IMR-90 (cell line): ENCODE measurements at regions not wholly inside any gene's neighbourhood (a gene's known extent, or its start where the extent isn't known, plus 50 kb on each side); places are given as distances from the start of the nearest gene placed in this dataset.
"Not testable (repeated sequence)": the region's sequence is repeated elsewhere in the genome, so short reads cannot be mapped to it uniquely, and the experiment has no call there.

ENCODE experiments used
- ATAC-seq: fragments of 200-7000 bp; cut with Tn5 transposase; 2 replicates; pipeline ENCODE4 v1.9.1; 2020; ENCODE audit warnings: low read depth, mild to moderate bottlenecking, moderate library complexity
- BruUV-seq: library from RNA; stranded (reverse); fragments of 400-500 nt; replicated peaks from 2 replicates; lab custom pipeline; 2021; lab: Mats Ljungman, UMichigan
- CTCF ChIA-PET: fragments of 300-600 bp; formaldehyde crosslinking; extraction: SDS; loops from one replicate; lab custom pipeline; 2021; ENCODE audit warnings: antibody characterized with exemption; lab: Yijun Ruan, JAX
- POLR2A ChIA-PET: fragments of 300-600 bp; sonication (Branson Sonifier 250); formaldehyde crosslinking; loops from one replicate; lab custom pipeline; 2022; ENCODE audit warnings: antibody characterized with exemption; ENCODE audit not compliant: unreplicated experiment; lab: Charles Lee
- DNase-seq: peaks from one replicate; pipeline ENCODE4 v3.0.0; 2013
- H2AFZ ChIP-seq: replicated peaks from 2 replicates; pipeline ENCODE3; 2013; ENCODE audit warnings: low read length, mild to moderate bottlenecking; ENCODE audit not compliant: poor library complexity
- H2AK5ac ChIP-seq: 2 replicates; pipeline ENCODE4 v1.6.1; 2013; ENCODE audit warnings: low read depth, low read length, inconsistent platforms
- H2AK9ac ChIP-seq: replicated peaks from 2 replicates; pipeline ENCODE3; 2013; ENCODE audit warnings: mild to moderate bottlenecking, low read depth, low read length, moderate library complexity; ENCODE audit not compliant: poor library complexity
- H2BK120ac ChIP-seq: 2 replicates; pipeline ENCODE4 v1.6.1; 2013; ENCODE audit warnings: low read depth, low read length, inconsistent platforms
- H2BK15ac ChIP-seq: 3 replicates; pipeline ENCODE4 v1.6.1; 2013; ENCODE audit warnings: low read depth, low read length, inconsistent platforms
- H2BK20ac ChIP-seq: 2 replicates; pipeline ENCODE4 v1.6.1; 2013; ENCODE audit warnings: low read depth, mild to moderate bottlenecking, inconsistent platforms, low read length, moderate library complexity
- H2BK5ac ChIP-seq: 2 replicates; pipeline ENCODE4 v1.6.1; 2013; ENCODE audit warnings: mild to moderate bottlenecking, low read depth, low read length, inconsistent platforms; ENCODE audit not compliant: poor library complexity, severe bottlenecking
- H3K14ac ChIP-seq: replicated peaks from 2 replicates; pipeline ENCODE4 v1.6.1; 2013; ENCODE audit warnings: low read depth, low read length, inconsistent platforms
- H3K18ac ChIP-seq: 2 replicates; pipeline ENCODE4 v1.6.1; 2013; ENCODE audit warnings: low read depth, low read length, control low read depth
- H3K23ac ChIP-seq: 2 replicates; pipeline ENCODE4 v1.6.1; 2013; ENCODE audit warnings: low read depth, low read length, inconsistent platforms
- H3K27ac ChIP-seq: 2 replicates; pipeline ENCODE4 v1.5.1; 2013; ENCODE audit warnings: mild to moderate bottlenecking, control low read depth, low read length; ENCODE audit not compliant: insufficient read depth
- H3K27me3 ChIP-seq: 2 replicates; pipeline ENCODE4 v1.6.1; 2013; ENCODE audit warnings: low read length; ENCODE audit not compliant: control insufficient read depth, insufficient read depth
- H3K36me3 ChIP-seq: 2 replicates; pipeline ENCODE4 v1.6.1; 2013; ENCODE audit warnings: low read length, mixed read lengths; ENCODE audit not compliant: control insufficient read depth, insufficient read depth
- H3K4ac ChIP-seq: 2 replicates; pipeline ENCODE4 v1.6.1; 2013; ENCODE audit warnings: low read depth, low read length, inconsistent platforms
- H3K4me1 ChIP-seq: 2 replicates; pipeline ENCODE4 v1.6.1; 2013; ENCODE audit warnings: low read length, mixed read lengths; ENCODE audit not compliant: control insufficient read depth, insufficient read depth
- H3K4me2 ChIP-seq: 2 replicates; pipeline ENCODE4 v1.6.1; 2013; ENCODE audit warnings: low read depth, mild to moderate bottlenecking, control low read depth, low read length, moderate library complexity
- H3K4me3 ChIP-seq: 2 replicates; pipeline ENCODE4 v1.5.1; 2013; ENCODE audit warnings: low read depth, mild to moderate bottlenecking, control low read depth, low read length, moderate library complexity; ENCODE audit not compliant: insufficient read depth
- H3K56ac ChIP-seq: 2 replicates; pipeline ENCODE4 v1.6.1; 2013; ENCODE audit warnings: low read length, inconsistent platforms; ENCODE audit not compliant: insufficient read depth; ENCODE audit errors: extremely low read depth
- H3K79me1 ChIP-seq, 2 experiments: 2 replicates each; pipeline ENCODE4 v1.6.1; 2013; ENCODE audit warnings: low read length in 2 of 2, inconsistent platforms in 1 of 2, low read depth in 1 of 2
- H3K9ac ChIP-seq: 2 replicates; pipeline ENCODE4 v1.6.1; 2013; ENCODE audit warnings: low read depth, low read length, control low read depth
- H3K9me1 ChIP-seq: 2 replicates; pipeline ENCODE4 v1.6.1; 2013; ENCODE audit warnings: low read length, inconsistent platforms; ENCODE audit not compliant: insufficient read depth
- H3K9me3 ChIP-seq: 2 replicates; pipeline ENCODE4 v1.6.1; 2013; ENCODE audit warnings: low read length; ENCODE audit not compliant: control insufficient read depth, insufficient read depth
- H4K20me1 ChIP-seq: 2 replicates; pipeline ENCODE4 v1.6.1; 2013; ENCODE audit warnings: low read length, inconsistent platforms; ENCODE audit not compliant: insufficient read depth
- H4K5ac ChIP-seq: 2 replicates; pipeline ENCODE4 v1.6.1; 2013; ENCODE audit warnings: mild to moderate bottlenecking, low read depth, low read length, control low read depth
- H4K8ac ChIP-seq, 2 experiments: 2 replicates each; pipeline ENCODE4 v1.6.1; 2013; ENCODE audit warnings: low read depth in 2 of 2, low read length in 2 of 2, control low read depth in 1 of 2, inconsistent platforms in 1 of 2
- H4K91ac ChIP-seq: 2 replicates; pipeline ENCODE4 v1.6.1; 2013; ENCODE audit warnings: low read depth, low read length, inconsistent platforms; ENCODE audit not compliant: insufficient read depth
- NFE2L2 ChIP-seq: fragments of 150-350 bp; IDR thresholded peaks from 2 replicates; pipeline ENCODE4 v1.6.1; 2016; ENCODE audit warnings: low read depth, mild to moderate bottlenecking, low read length
- WGBS, 2 experiments: methylation state at CpG; one replicate each; pipeline versions ENCODE4 v1.1.5 to v1.1.7; 2013; ENCODE audit warnings: missing lambda C conversion rate in 2 of 2; ENCODE audit not compliant: insufficient read length in 1 of 2; ENCODE audit errors: extremely low coverage in 2 of 2; 5-methylcytosine and 5-hydroxymethylcytosine counted together
- dilution Hi-C: fragments of 300-500 bp; cut with HindIII; formaldehyde crosslinking; loops from one replicate; pipeline ENCODE4 v1.14.3; 2018; ENCODE audit warnings: low sequenced_read_pairs; ENCODE audit not compliant: unreplicated experiment
- in situ Hi-C: fragments of 300-500 bp; cut with MboI; formaldehyde crosslinking; loops from 3 replicates; pipeline ENCODE4 v1.14.3; 2019; ENCODE audit warnings: low sequenced_read_pairs, inconsistent platforms, mixed read lengths
- intact Hi-C: fragments of 100-400 bp; cut with micrococcal nuclease; formaldehyde crosslinking; loops from 2 replicates; pipeline ENCODE4 v1.10.0; 2022

- H2BK20ac ChIP-seq = no peak overlapping the region
- H3K4me2 ChIP-seq = no peak overlapping the region
- no peak for TF ChIP-seq NFE2L2
- H3K14ac ChIP-seq = no peak overlapping the region
- no peak overlapping the region for H3K27ac ChIP-seq
- H3K18ac ChIP-seq = no peak overlapping the region
- H3K4ac ChIP-seq = no peak overlapping the region
- WGBS, 2 experiments = 95% methylated on average over 7 of the region's 13 CpGs; no CpG with 5 or more reads in 1 of the 2 experiments
- H3K4me1 ChIP-seq = no peaks in the 10 kb centered on the region
- no peak overlapping the region for H2AK5ac ChIP-seq
- no peaks in the 10 kb centered on the region; the same call in 1 of the 2 replicates for H3K27me3 ChIP-seq
- no peak overlapping the region for H2BK15ac ChIP-seq
- no peak overlapping the region for H3K56ac ChIP-seq
- no peak for DNase-seq
- POLR2A ChIA-PET = no interaction called here
- no peak overlapping the region for H2BK5ac ChIP-seq
- H2AK9ac ChIP-seq = no peak overlapping the region
- no peaks in the 10 kb centered on the region for H3K9me3 ChIP-seq
- H4K20me1 ChIP-seq = no peaks in the 10 kb centered on the region
- no peak overlapping the region for H4K91ac ChIP-seq
- H3K9ac ChIP-seq = no peak overlapping the region
- in situ Hi-C loops = no loop called here
- H3K23ac ChIP-seq = no peak overlapping the region
- no peak overlapping the region for H3K4me3 ChIP-seq
- no peak for ATAC-seq
- no peaks in the 10 kb centered on the region for H3K79me1 ChIP-seq
- dilution Hi-C loops = no loop called here
- no TSS peak for BruUV-seq
- no peak overlapping the region for H4K8ac ChIP-seq
- H3K9me1 ChIP-seq = no peaks in the 10 kb centered on the region
- no peak overlapping the region for H2AFZ ChIP-seq
- no peak overlapping the region for H2BK120ac ChIP-seq
- CTCF ChIA-PET = no interaction called here
- intact Hi-C loops = no loop called here
- no peaks in the 10 kb centered on the region for H3K36me3 ChIP-seq
- no peak overlapping the region for H4K5ac ChIP-seq
These were observed 65.7 kb upstream of the CEP85L start for GRCh38 chr6:118717106-118717505.

GRCh38 chr6:118715907-118716306, 64.5 kb upstream of the CEP85L start:
- H4K8ac ChIP-seq, H2AFZ ChIP-seq, CTCF ChIA-PET, H3K4me2 ChIP-seq, H3K56ac ChIP-seq, H3K9me3 ChIP-seq, H3K23ac ChIP-seq, H3K9me1 ChIP-seq, H2BK15ac ChIP-seq, intact Hi-C loops, H3K18ac ChIP-seq, ATAC-seq, DNase-seq, H3K79me1 ChIP-seq, H3K4me1 ChIP-seq, H2BK120ac ChIP-seq, in situ Hi-C loops, H2AK5ac ChIP-seq, BruUV-seq, H4K91ac ChIP-seq, H3K27ac ChIP-seq, H2AK9ac ChIP-seq, H3K9ac ChIP-seq, H2BK5ac ChIP-seq, H3K4ac ChIP-seq, H4K5ac ChIP-seq, POLR2A ChIA-PET, H3K27me3 ChIP-seq, H3K14ac ChIP-seq, dilution Hi-C loops, H3K4me3 ChIP-seq, H3K36me3 ChIP-seq, H2BK20ac ChIP-seq, H4K20me1 ChIP-seq: not testable (repeated sequence)
- WGBS, 2 experiments = no CpG with 5 or more reads among the region's 5 CpGs
